ENCODE measurements at regions not wholly inside any gene's neighbourhood (a gene's known extent, or its start where the extent isn't known, plus 50 kb on each side); places are given as distances from the start of the nearest gene placed in this dataset.
"Not testable (repeated sequence)": the region's sequence is repeated elsewhere in the genome, so short reads cannot be mapped to it uniquely, and the experiment has no call there.

- ATAC-seq (no peak), DNase-seq (no peak)
- H3K27me3 Mint-ChIP-seq, result peaks cover 8% of the 10 kb centered on the region
- no peak overlapping the region for H3K4me3 Mint-ChIP-seq
- H3K9me3 Mint-ChIP-seq, result no peaks in the 10 kb centered on the region
- H3K27ac Mint-ChIP-seq, result no peak overlapping the region
- H3K4me1 Mint-ChIP-seq, result no peaks in the 10 kb centered on the region
Observed at GRCh38 chr11:33449798-33450197, 192.6 kb downstream of the HIPK3 start.

- H3K27me3 Mint-ChIP-seq, result peaks cover 8% of the 10 kb centered on the region
- H3K27ac Mint-ChIP-seq, result no peak overlapping the region
- H3K9me3 Mint-ChIP-seq, result no peaks in the 10 kb centered on the region
- no peak for ATAC-seq
- no peaks in the 10 kb centered on the region for H3K4me1 Mint-ChIP-seq
- H3K4me3 Mint-ChIP-seq, result no peak overlapping the region
- no peak for DNase-seq
Observed at GRCh38 chr11:33448461-33449130, 191.4 kb downstream of the HIPK3 start.

GRCh38 chr11:33445761-33446161, 188.6 kb downstream of the HIPK3 start:
- no peak for DNase-seq
- no peak overlapping the region for H3K27ac Mint-ChIP-seq
- no peak overlapping the region for H3K4me3 Mint-ChIP-seq
- ATAC-seq, result no peak
- H3K4me1 Mint-ChIP-seq, result no peaks in the 10 kb centered on the region
- no peaks in the 10 kb centered on the region for H3K9me3 Mint-ChIP-seq
- H3K27me3 Mint-ChIP-seq, result no peaks in the 10 kb centered on the region

DNA sequence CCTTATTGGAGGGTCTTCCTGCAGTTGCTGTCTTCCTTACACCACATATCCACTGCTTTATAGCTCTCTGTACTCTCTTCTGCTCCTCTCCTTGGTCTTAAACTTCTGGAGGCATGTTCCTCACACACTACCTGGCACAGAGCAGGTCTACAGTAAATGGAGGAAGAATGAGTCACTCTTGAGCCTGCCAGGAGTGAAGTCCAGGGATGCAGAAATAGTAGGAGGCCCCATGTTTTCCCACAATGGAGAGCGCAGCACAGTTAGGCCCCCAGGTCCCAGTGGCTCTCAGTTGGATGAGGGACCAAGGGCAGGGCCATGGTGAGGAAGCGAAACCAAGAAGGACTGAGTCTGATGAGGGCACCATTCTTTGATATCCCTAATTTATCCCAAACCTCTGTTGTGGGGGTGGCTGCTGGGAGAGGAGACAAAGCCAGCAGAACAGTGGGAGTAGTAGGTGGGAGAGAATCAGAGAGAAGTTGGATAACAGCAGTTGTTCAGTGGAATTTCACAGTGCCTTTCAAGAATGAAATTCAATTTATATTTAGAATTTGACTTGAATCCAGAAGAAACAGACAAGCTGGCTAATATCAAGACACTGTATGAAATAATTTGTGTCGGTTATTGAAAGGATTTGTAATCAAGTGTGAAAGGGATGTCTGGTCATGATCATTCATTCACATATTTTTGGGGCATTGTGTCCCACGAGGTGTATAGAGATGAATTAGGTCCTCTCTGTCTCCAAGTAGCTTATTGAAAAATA, 187.8 kb downstream of the HIPK3 start:
- Mint-ChIP-seq H3K4me3 (no peak overlapping the region), H3K27me3 (no peaks in the 10 kb centered on the region), H3K9me3 (no peaks in the 10 kb centered on the region), H3K27ac (no peak overlapping the region), H3K4me1 (no peaks in the 10 kb centered on the region)
- ATAC-seq, result no peak
- no peak for DNase-seq

DNA sequence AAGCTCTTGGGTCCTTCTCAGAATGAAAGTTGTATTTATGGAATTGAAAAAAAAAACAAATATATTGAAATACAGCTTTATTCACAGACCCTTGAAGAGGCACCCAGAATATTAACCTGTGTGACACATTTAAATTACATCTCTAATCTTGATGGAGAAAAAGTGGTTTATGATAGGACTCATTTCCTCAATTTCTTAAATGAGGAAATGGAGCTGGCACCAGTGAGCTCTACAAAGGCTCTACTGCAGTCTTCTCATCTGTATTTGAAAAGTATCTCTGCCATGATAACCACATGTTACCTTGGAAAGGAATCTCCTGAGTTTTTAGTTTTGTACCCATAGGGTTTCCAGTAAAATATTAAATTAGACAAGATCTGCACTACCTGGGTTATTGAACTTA, 186.5 kb downstream of the HIPK3 start:
- DNase-seq, result no peak
- Mint-ChIP-seq H3K27ac (no peak overlapping the region), H3K9me3 (no peaks in the 10 kb centered on the region), H3K27me3 (no peaks in the 10 kb centered on the region), H3K4me1 (no peaks in the 10 kb centered on the region), H3K4me3 (no peak overlapping the region)
- no peak for ATAC-seq

DNA sequence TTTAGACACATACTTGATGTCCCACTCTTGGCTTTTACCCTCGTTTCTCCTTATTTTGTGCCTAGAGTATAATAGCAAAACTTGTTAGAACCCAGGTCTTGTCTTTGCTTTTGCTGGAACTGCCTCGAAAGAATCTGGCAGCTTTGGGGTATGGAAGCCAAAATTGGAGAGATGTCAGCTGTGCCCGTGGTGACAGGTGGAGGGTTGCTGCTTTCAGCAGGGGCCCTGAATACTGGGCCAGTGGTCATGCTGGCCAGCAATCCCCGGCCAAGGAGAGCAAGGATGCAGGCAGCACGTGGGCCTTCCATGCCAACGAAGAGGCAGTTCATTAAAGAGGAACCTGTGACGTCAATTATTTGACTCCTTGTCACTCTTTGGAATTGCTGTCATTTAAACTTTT, 181.1 kb downstream of the HIPK3 start:
- ATAC-seq (no peak), DNase-seq (no peak)
- no peak overlapping the region for H3K27ac Mint-ChIP-seq
- H3K4me1 Mint-ChIP-seq, result no peaks in the 10 kb centered on the region
- no peaks in the 10 kb centered on the region for H3K27me3 Mint-ChIP-seq
- no peak overlapping the region for H3K4me3 Mint-ChIP-seq
- H3K9me3 Mint-ChIP-seq, result peaks cover 5 to 13% of the 10 kb centered on the region in 2 donors

GRCh38 chr11:33437529-33437928, 180.3 kb downstream of the HIPK3 start:
- no peak overlapping the region for H3K27ac Mint-ChIP-seq
- no peak for DNase-seq
- no peaks in the 10 kb centered on the region for H3K4me1 Mint-ChIP-seq
- H3K4me3 Mint-ChIP-seq, result no peak overlapping the region
- no peaks in the 10 kb centered on the region for H3K27me3 Mint-ChIP-seq
- H3K9me3 Mint-ChIP-seq, result peaks cover 5 to 13% of the 10 kb centered on the region in 2 donors
- ATAC-seq, result no peak

- Mint-ChIP-seq H3K4me3 (no peak overlapping the region), H3K27me3 (no peaks in the 10 kb centered on the region), H3K9me3 (peaks cover 5 to 19% of the 10 kb centered on the region in 2 donors), H3K27ac (no peak overlapping the region), H3K4me1 (no peaks in the 10 kb centered on the region)
- DNase-seq (no peak), ATAC-seq (no peak)
Observed at GRCh38 chr11:33435216-33435615, 178.0 kb downstream of the HIPK3 start.

- peaks cover 7% of the 10 kb centered on the region for H3K27me3 Mint-ChIP-seq
- H3K9me3 Mint-ChIP-seq, result peaks cover 10 to 25% of the 10 kb centered on the region in 2 donors
- H3K4me1 Mint-ChIP-seq, result no peaks in the 10 kb centered on the region
- DNase-seq (no peak), ATAC-seq (no peak)
- H3K27ac Mint-ChIP-seq, result no peak overlapping the region
- no peak overlapping the region for H3K4me3 Mint-ChIP-seq
Observed at GRCh38 chr11:33434294-33434693, 177.1 kb downstream of the HIPK3 start.

GRCh38 chr11:33428435-33428834, 171.3 kb downstream of the HIPK3 start:
- DNase-seq, H3K4me3 Mint-ChIP-seq, H3K27ac Mint-ChIP-seq, ATAC-seq, H3K4me1 Mint-ChIP-seq: not testable (repeated sequence)
- H3K27me3 Mint-ChIP-seq, result peaks cover 42% of the 10 kb centered on the region
- H3K9me3 Mint-ChIP-seq, result peaks cover 6 to 15% of the 10 kb centered on the region in 2 donors

GRCh38 chr11:33420959-33421566, 163.9 kb downstream of the HIPK3 start:
- no peak for DNase-seq
- peaks cover 47% of the 10 kb centered on the region for H3K27me3 Mint-ChIP-seq
- no peak for ATAC-seq
- H3K4me1 Mint-ChIP-seq, result no peaks in the 10 kb centered on the region
- H3K4me3 Mint-ChIP-seq, result no peak overlapping the region
- no peak overlapping the region for H3K27ac Mint-ChIP-seq
- H3K9me3 Mint-ChIP-seq, result no peaks in the 10 kb centered on the region

DNA sequence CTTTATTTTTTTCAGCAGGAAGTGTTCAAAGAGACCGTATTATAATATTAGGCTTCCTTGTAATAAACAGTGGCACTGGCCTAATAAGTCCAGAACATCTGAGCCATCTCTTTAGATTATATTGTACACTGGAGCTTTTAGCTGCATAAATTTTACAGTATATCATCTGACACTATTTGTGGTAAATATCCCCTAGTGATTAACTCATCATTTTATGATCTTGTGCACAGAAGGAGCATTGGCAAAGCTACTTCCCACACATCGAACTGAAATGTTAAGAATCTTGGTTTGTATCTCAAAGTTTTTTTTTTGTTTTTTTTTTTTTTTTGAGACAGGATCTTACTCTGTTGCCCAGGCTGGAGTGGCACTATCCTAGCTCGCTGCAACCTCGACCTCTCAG, 162.7 kb downstream of the HIPK3 start:
- Mint-ChIP-seq H3K27me3 (peaks cover 36% of the 10 kb centered on the region), H3K4me1 (no peaks in the 10 kb centered on the region)

DNA sequence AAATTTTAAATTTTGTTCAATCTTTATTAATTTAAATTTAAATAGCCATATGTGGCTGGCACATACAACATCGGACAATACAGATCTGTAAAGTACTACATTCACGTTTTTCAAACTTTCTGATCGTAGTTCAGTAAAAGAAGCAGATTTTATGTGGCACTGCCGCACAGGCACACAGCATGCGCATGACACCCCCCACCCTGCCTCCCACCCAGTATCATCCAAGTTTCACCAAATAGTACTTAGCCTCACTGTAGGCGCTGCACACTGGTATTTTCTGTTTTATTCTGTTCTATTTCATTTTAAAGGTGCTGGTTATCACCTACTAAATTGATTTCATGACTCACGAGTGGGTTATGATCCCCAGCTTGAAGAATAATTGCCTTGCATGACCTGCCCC, 159.9 kb downstream of the HIPK3 start:
- ATAC-seq (no peak), DNase-seq (no peak)
- H3K27ac Mint-ChIP-seq, result no peak overlapping the region
- no peaks in the 10 kb centered on the region for H3K9me3 Mint-ChIP-seq
- no peak overlapping the region for H3K4me3 Mint-ChIP-seq
- H3K4me1 Mint-ChIP-seq, result no peaks in the 10 kb centered on the region
- peaks cover 15% of the 10 kb centered on the region for H3K27me3 Mint-ChIP-seq

More for the DNA sequence above, 162.7 kb downstream of the HIPK3 start:
- H3K9me3 Mint-ChIP-seq, result no peaks in the 10 kb centered on the region
- H3K4me3 Mint-ChIP-seq, result no peak overlapping the region
- DNase-seq, result no peak
- ATAC-seq, result no peak
- H3K27ac Mint-ChIP-seq, result peak overlapping the region in 1 of 2 donors; percentile 24

DNA sequence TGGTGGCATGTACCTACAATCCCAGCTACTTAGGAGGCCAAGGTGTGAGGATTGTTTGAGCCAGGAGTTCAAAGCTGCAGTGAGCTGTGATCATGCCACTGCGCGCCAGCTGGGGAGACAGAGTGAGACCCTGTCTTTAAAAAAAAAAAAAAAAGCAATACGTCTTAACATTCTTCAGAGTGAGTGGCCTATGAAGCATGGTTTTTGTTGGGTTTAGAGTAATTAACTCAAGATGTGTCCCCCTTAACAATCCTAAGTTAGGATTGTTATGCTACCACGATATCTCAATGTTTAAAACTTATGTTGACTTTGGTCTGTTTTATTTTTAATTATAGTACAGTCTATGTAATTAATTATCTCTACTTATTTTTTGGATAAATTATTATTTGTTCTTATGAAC, 156.1 kb downstream of the HIPK3 start:
- ATAC-seq (no peak), DNase-seq (no peak)
- no peaks in the 10 kb centered on the region for H3K9me3 Mint-ChIP-seq
- H3K4me3 Mint-ChIP-seq, result no peak overlapping the region
- H3K27me3 Mint-ChIP-seq, result peaks cover 37% of the 10 kb centered on the region
- no peak overlapping the region for H3K27ac Mint-ChIP-seq
- no peaks in the 10 kb centered on the region for H3K4me1 Mint-ChIP-seq

GRCh38 chr11:33412241-33412640, 155.1 kb downstream of the HIPK3 start:
- Mint-ChIP-seq H3K27me3 (peaks cover 38% of the 10 kb centered on the region), H3K27ac (no peak overlapping the region), H3K9me3 (no peaks in the 10 kb centered on the region), H3K4me1 (no peaks in the 10 kb centered on the region), H3K4me3 (no peak overlapping the region)
- ATAC-seq, result no peak
- no peak for DNase-seq

DNA sequence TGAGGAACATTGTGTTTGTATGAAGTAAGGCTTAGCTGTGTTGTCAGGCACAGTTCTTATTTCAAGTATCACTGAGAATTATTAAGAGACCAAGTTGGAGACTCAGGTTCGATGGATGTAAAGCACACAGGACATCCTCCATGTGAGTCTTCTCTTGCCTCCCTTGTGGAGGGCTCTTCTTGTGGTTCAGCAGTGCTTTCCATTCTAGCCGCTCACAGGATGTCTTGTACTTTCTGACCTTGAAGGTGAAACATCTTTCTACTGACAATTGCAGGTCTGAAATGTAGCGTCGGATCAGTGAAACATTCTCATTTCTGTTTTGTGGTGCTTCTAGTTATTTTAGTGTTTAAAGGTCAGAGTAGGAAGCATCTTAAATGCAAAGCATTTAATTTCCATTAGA, 154.6 kb downstream of the HIPK3 start:
- no peak for ATAC-seq
- Mint-ChIP-seq H3K9me3 (no peaks in the 10 kb centered on the region), H3K4me3 (no peak overlapping the region), H3K27ac (no peak overlapping the region), H3K27me3 (peaks cover 36% of the 10 kb centered on the region), H3K4me1 (no peaks in the 10 kb centered on the region)
- no peak for DNase-seq

Data from stimulated activated naive CD8-positive, alpha-beta T cell treated with anti-CD3 and anti-CD28 coated beads, Interleukin-15, amount 100 ng/mL, for 72 hours (primary cell).